Activated CD4-positive, alpha-beta T cell treated with anti-CD3 and anti-CD28 coated beads, Interleukin-2, amount 10 ng/mL, durations not matched to agents 24 days and 14 days (primary cell): ENCODE measurements at regions not wholly inside any gene's neighbourhood (a gene's known extent, or its start where the extent isn't known, plus 50 kb on each side); places are given as distances from the start of the nearest gene placed in this dataset.

Experiments used
- DNase-seq: peaks from one replicate; pipeline ENCODE4 v3.0.0; 2022
- H3K27ac Mint-ChIP-seq: one replicate; pipeline ENCODE4 v1.8.0; 2022; ENCODE audit warnings: mild to moderate bottlenecking, mixed read lengths
- H3K27me3 Mint-ChIP-seq: one replicate; pipeline ENCODE4 v1.8.0; 2022; ENCODE audit warnings: mixed read lengths
- H3K36me3 Mint-ChIP-seq: one replicate; pipeline ENCODE4 v1.8.0; 2022; ENCODE audit warnings: low read depth, mild to moderate bottlenecking, mixed read lengths
- H3K4me1 Mint-ChIP-seq: one replicate; pipeline ENCODE4 v1.8.0; 2021; ENCODE audit warnings: mixed read lengths
- H3K4me3 Mint-ChIP-seq: one replicate; pipeline ENCODE4 v1.8.0; 2022; ENCODE audit warnings: mild to moderate bottlenecking, moderate library complexity, mixed read lengths
- H3K9me3 Mint-ChIP-seq: one replicate; pipeline ENCODE4 v1.8.0; 2021; ENCODE audit warnings: mixed read lengths
- intact Hi-C: fragments of 100-400 bp; cut with micrococcal nuclease; formaldehyde crosslinking; loops from one replicate; pipeline ENCODE4 v1.15.1; 2023

DNA sequence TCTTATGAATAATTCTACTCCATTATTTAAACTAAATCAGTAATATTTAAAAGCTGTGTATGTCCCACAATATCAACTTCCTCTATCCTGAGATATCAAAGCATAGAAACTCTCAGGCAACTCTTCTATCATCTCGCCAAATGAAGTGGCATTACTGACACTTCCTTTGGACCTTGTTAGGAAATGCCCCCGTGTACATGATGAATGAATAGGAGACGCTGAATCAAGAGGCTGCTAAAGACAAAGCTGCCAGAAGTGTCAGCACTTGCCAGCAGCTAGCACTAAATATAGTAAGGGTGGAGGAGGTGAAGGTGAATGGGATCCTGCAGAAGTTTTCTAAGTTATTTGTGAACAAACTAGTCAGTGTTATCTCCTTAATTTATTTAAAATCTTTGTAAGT, 99.5 kb upstream of the BLTP1 start:
- intact Hi-C loops = no loop called here
- no peaks in the 10 kb centered on the region for H3K4me1 Mint-ChIP-seq
- H3K9me3 Mint-ChIP-seq = no peaks in the 10 kb centered on the region
- peaks cover 7% of the 10 kb centered on the region for H3K27me3 Mint-ChIP-seq
- DNase-seq = no peak
- H3K36me3 Mint-ChIP-seq = no peaks in the 10 kb centered on the region
- no peak overlapping the region for H3K4me3 Mint-ChIP-seq
- H3K27ac Mint-ChIP-seq = no peak overlapping the region

GRCh38 chr4:122050841-122051240, 99.0 kb upstream of the TRPC3 start:
- intact Hi-C loops = no loop called here
- peaks cover 5% of the 10 kb centered on the region for H3K27me3 Mint-ChIP-seq
- no peak overlapping the region for H3K27ac Mint-ChIP-seq
- DNase-seq = no peak
- no peaks in the 10 kb centered on the region for H3K36me3 Mint-ChIP-seq
- H3K4me1 Mint-ChIP-seq = no peaks in the 10 kb centered on the region
- no peak overlapping the region for H3K4me3 Mint-ChIP-seq
- H3K9me3 Mint-ChIP-seq = no peaks in the 10 kb centered on the region

DNA sequence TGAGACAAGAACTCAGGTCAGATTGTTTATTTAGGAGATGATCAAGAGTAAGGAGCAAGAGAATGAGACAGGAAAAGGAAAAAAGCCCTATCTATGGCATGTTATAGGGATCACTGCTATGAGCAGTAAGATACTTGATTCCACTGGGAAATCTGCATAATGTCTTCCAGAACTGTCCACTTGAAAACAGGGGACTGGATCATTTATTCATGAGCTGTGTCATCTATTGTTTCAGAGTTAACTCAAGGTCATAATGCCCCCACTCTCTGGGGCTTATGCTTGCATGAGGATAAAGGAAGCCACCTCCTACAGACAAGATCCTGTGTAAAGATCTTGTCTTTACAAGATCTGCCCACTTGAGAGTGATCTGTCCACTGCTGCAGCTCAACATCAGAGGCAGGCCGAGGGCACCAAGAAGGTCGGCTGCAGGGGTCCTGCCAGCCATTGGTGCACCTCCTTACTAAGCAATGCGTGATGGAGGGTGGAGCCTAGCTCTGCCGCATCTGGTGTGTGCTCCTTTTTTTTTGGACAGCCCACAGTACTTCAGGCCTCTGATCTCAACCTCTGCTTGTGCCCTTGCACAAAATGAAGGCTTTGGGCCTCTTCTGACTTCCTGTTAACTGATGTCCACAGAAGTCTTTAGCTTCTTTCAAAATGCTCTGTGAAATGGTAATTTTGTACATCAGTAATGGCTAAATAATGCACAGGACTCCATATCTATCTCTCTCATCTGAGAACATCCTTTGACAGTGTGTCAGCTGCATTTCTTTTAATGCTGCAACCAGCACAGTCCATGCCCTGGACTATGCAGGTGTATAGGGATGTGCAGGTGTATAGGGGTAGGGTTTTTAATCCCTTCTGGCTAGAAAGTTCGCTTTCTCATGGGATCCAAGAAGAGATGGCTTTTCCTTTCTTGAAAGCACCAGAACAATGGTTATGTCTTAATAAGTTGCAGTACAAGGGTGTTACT, 95.9 kb upstream of the TRPC3 start:
- no peaks in the 10 kb centered on the region for H3K9me3 Mint-ChIP-seq
- H3K27me3 Mint-ChIP-seq = peaks cover 12% of the 10 kb centered on the region
- H3K4me3 Mint-ChIP-seq = no peak overlapping the region
- DNase-seq = no peak
- no peak overlapping the region for H3K27ac Mint-ChIP-seq
- H3K36me3 Mint-ChIP-seq = no peaks in the 10 kb centered on the region
- H3K4me1 Mint-ChIP-seq = no peaks in the 10 kb centered on the region
- intact Hi-C loops = no loop called here

- no peak for DNase-seq
- H3K4me1 Mint-ChIP-seq = no peaks in the 10 kb centered on the region
- no peak overlapping the region for H3K27ac Mint-ChIP-seq
- intact Hi-C loops = no loop called here
- H3K9me3 Mint-ChIP-seq = no peaks in the 10 kb centered on the region
- H3K36me3 Mint-ChIP-seq = no peaks in the 10 kb centered on the region
- H3K27me3 Mint-ChIP-seq = peaks cover 18% of the 10 kb centered on the region
- H3K4me3 Mint-ChIP-seq = no peak overlapping the region
Observed at GRCh38 chr4:122046255-122046654, 94.4 kb upstream of the TRPC3 start.

- Mint-ChIP-seq H3K36me3 (no peaks in the 10 kb centered on the region), H3K9me3 (no peaks in the 10 kb centered on the region), H3K4me3 (no peak overlapping the region), H3K27me3 (peaks cover 20% of the 10 kb centered on the region), H3K27ac (no peak overlapping the region), H3K4me1 (no peaks in the 10 kb centered on the region)
- intact Hi-C loops = no loop called here
- no peak for DNase-seq
Observed at GRCh38 chr4:122045533-122045932, 93.7 kb upstream of the TRPC3 start.

- Mint-ChIP-seq H3K4me3 (no peak overlapping the region), H3K27ac (no peak overlapping the region), H3K9me3 (no peaks in the 10 kb centered on the region), H3K27me3 (peaks cover 23% of the 10 kb centered on the region), H3K4me1 (no peaks in the 10 kb centered on the region), H3K36me3 (no peaks in the 10 kb centered on the region)
- intact Hi-C loops = no loop called here
- no peak for DNase-seq
Observed at GRCh38 chr4:122044501-122044900, 92.6 kb upstream of the TRPC3 start.

- DNase-seq = no peak
- intact Hi-C loops = no loop called here
- no peak overlapping the region for H3K27ac Mint-ChIP-seq
- H3K9me3 Mint-ChIP-seq = no peaks in the 10 kb centered on the region
- H3K4me3 Mint-ChIP-seq = no peak overlapping the region
- H3K27me3 Mint-ChIP-seq = peaks cover 24% of the 10 kb centered on the region
- no peaks in the 10 kb centered on the region for H3K4me1 Mint-ChIP-seq
- no peaks in the 10 kb centered on the region for H3K36me3 Mint-ChIP-seq
Observed at GRCh38 chr4:122041312-122041711, 89.5 kb upstream of the TRPC3 start.

DNA sequence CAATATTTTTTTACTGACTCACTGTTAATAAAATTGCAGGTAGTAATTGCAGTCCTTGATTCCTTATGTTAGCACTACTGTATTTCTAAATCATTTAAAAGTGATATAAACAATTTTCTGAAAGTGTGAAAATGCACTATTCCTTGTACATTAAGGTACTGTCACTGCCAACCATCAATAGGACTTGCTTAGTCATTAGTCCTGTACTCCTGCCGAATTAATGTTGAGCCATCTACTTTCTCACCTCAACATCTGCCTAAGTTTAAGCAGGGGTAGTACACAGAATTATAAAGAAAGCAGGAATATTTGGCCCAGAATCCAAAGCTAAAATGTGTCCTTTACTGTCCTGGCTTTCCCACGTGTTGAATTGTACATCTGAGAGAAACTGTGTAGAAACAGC, 87.0 kb upstream of the TRPC3 start:
- H3K4me1 Mint-ChIP-seq = no peaks in the 10 kb centered on the region
- H3K36me3 Mint-ChIP-seq = no peaks in the 10 kb centered on the region
- no peaks in the 10 kb centered on the region for H3K9me3 Mint-ChIP-seq
- H3K27me3 Mint-ChIP-seq = peaks cover 21% of the 10 kb centered on the region
- H3K27ac Mint-ChIP-seq = no peak overlapping the region
- DNase-seq = no peak
- intact Hi-C loops = no loop called here
- no peak overlapping the region for H3K4me3 Mint-ChIP-seq

GRCh38 chr4:122034619-122035018, 82.8 kb upstream of the TRPC3 start:
- H3K36me3 Mint-ChIP-seq = no peaks in the 10 kb centered on the region
- no peak overlapping the region for H3K27ac Mint-ChIP-seq
- peaks cover 18% of the 10 kb centered on the region for H3K27me3 Mint-ChIP-seq
- no peaks in the 10 kb centered on the region for H3K4me1 Mint-ChIP-seq
- no peak for DNase-seq
- no peak overlapping the region for H3K4me3 Mint-ChIP-seq
- peaks cover 32% of the 10 kb centered on the region for H3K9me3 Mint-ChIP-seq
- intact Hi-C loops = no loop called here

DNA sequence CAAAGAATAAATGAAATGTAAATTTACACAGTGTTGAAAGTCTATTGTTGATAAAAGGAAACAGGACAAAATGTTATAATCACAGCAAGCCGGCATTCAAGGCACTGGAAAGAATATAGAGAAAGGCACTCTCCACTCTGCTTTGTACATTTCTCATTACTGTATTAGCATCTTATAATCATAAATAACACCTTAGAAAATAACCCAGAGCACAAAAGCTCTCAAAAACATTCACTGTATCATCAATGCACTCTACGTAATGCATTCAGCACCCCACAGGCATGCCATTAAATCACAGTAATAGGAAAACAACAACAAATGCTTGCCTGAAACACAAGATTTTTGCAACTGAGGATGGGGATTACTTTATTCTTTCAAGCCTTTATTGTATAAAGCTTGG, 75.3 kb upstream of the TRPC3 start:
- intact Hi-C loops = no loop called here
- Mint-ChIP-seq H3K27ac (no peak overlapping the region), H3K36me3 (no peaks in the 10 kb centered on the region), H3K4me1 (no peaks in the 10 kb centered on the region), H3K4me3 (no peak overlapping the region), H3K9me3 (peaks cover 20% of the 10 kb centered on the region), H3K27me3 (peaks cover 15% of the 10 kb centered on the region)
- DNase-seq = no peak

- no peak overlapping the region for H3K4me3 Mint-ChIP-seq
- no peak overlapping the region for H3K27ac Mint-ChIP-seq
- no peaks in the 10 kb centered on the region for H3K9me3 Mint-ChIP-seq
- intact Hi-C loops = no loop called here
- no peaks in the 10 kb centered on the region for H3K4me1 Mint-ChIP-seq
- peaks cover 18% of the 10 kb centered on the region for H3K27me3 Mint-ChIP-seq
- H3K36me3 Mint-ChIP-seq = no peaks in the 10 kb centered on the region
- DNase-seq = no peak
Observed at GRCh38 chr4:122017296-122017695, 65.4 kb upstream of the TRPC3 start.

- Mint-ChIP-seq H3K4me3 (no peak overlapping the region), H3K27me3 (peaks cover 25% of the 10 kb centered on the region), H3K9me3 (no peaks in the 10 kb centered on the region), H3K4me1 (no peaks in the 10 kb centered on the region), H3K27ac (no peak overlapping the region), H3K36me3 (no peaks in the 10 kb centered on the region)
- no peak for DNase-seq
- intact Hi-C loops = no loop called here
Observed at GRCh38 chr4:122015203-122015602, 63.3 kb upstream of the TRPC3 start.

DNA sequence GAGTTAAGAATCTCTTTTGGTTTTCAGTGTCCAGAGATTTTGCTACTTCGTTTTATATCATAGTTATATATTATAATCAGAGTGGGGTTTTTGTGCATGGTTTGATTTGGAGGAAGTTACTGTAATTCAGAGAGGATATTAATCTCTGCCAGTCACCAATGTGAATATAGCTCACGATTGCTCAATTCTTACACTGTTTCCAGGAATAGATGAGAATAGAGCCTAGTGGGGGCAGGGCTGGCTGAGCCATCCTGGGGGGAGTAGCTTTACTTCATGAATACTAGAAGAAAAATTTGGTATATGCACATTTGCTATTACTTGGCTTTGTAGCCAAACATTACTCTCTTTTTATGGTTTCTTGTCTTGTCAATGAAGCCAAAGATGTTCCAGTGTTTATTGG, 60.9 kb upstream of the TRPC3 start:
- intact Hi-C loops = no loop called here
- Mint-ChIP-seq H3K4me3 (no peak overlapping the region), H3K9me3 (no peaks in the 10 kb centered on the region), H3K36me3 (no peaks in the 10 kb centered on the region), H3K4me1 (no peaks in the 10 kb centered on the region), H3K27me3 (peaks cover 18% of the 10 kb centered on the region), H3K27ac (no peak overlapping the region)
- no peak for DNase-seq

DNA sequence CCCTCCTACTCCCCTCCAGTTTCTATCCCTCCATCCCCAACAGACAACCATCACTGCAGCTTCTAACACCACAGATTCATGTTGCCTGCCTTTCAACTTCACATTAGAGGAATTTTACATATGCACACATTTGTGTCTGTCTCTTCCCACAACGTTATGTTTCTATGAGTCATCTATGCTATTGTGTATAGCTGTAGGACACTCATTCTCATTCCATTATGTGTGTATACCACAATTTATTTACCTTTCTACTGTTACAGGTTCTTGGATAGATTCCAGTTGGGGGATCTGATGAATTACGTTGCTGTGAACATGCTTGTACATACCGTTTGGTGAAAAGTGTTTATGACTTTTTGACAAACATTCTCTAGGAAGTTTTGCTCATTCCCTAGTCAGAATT, 58.8 kb upstream of the TRPC3 start:
- Mint-ChIP-seq H3K27ac (no peak overlapping the region), H3K4me3 (no peak overlapping the region), H3K9me3 (no peaks in the 10 kb centered on the region), H3K36me3 (no peaks in the 10 kb centered on the region), H3K27me3 (peaks cover 15% of the 10 kb centered on the region), H3K4me1 (peaks cover 8% of the 10 kb centered on the region)
- DNase-seq = no peak
- intact Hi-C loops = no loop called here

GRCh38 chr4:122009524-122009923, 57.7 kb upstream of the TRPC3 start:
- no peaks in the 10 kb centered on the region for H3K36me3 Mint-ChIP-seq
- no peak overlapping the region for H3K27ac Mint-ChIP-seq
- peaks cover 11% of the 10 kb centered on the region for H3K27me3 Mint-ChIP-seq
- intact Hi-C loops = no loop called here
- peaks cover 8% of the 10 kb centered on the region for H3K4me1 Mint-ChIP-seq
- no peak overlapping the region for H3K4me3 Mint-ChIP-seq
- no peak for DNase-seq
- no peaks in the 10 kb centered on the region for H3K9me3 Mint-ChIP-seq
